Keratinocyte (primary cell): ENCODE measurements at regions not wholly inside any gene's neighbourhood (a gene's known extent, or its start where the extent isn't known, plus 50 kb on each side); places are given as distances from the start of the nearest gene placed in this dataset.

Experiments
- DNase-seq: peaks from one replicate; pipeline ENCODE4 v3.0.0-alpha.2; 2011; ENCODE audit warnings: low read depth, missing footprints, low spot score
- FAIRE-seq: peaks from 2 replicates; lab custom pipeline; 2011; peaks lifted over from hg19 to GRCh38; lab: Jason Lieb, UNC
- H2AFZ ChIP-seq: 2 replicates; pipeline ENCODE4 v1.6.0; 2012; ENCODE audit warnings: low read length, control low read depth, inconsistent platforms; ENCODE audit not compliant: control insufficient read depth
- H3K27ac ChIP-seq: 2 replicates; pipeline ENCODE4 v1.5.1; 2011; ENCODE audit warnings: low read length; ENCODE audit not compliant: control insufficient read depth, insufficient read depth
- H3K27me3 ChIP-seq: 3 replicates; pipeline ENCODE4 v1.6.0; 2011; ENCODE audit warnings: low read length; ENCODE audit not compliant: control insufficient read depth, insufficient read depth; ENCODE audit errors: extremely low read depth
- H3K36me3 ChIP-seq, 2 experiments: 2 replicates in 1 of 2; 3 replicates in 1 of 2; pipeline ENCODE4 v1.5.1; 2011; ENCODE audit warnings: low read length in 2 of 2, mild to moderate bottlenecking in 1 of 2; ENCODE audit not compliant: control insufficient read depth in 2 of 2, insufficient read depth in 2 of 2; ENCODE audit errors: extremely low read depth in 1 of 2
- H3K4me1 ChIP-seq: 3 replicates; pipeline ENCODE4 v1.5.1; 2011; ENCODE audit warnings: low read length; ENCODE audit not compliant: control insufficient read depth, insufficient read depth; ENCODE audit errors: extremely low read depth
- H3K4me2 ChIP-seq: 3 replicates; pipeline ENCODE4 v1.6.0; 2011; ENCODE audit warnings: low read depth, low read length; ENCODE audit not compliant: control insufficient read depth, insufficient read depth; ENCODE audit errors: extremely low read depth
- H3K4me3 ChIP-seq, 3 experiments: fragments of 200-600 bp in 1 of 3; sonication (generic) in 1 of 3; 2 replicates in 2 of 3; 3 replicates in 1 of 3; pipeline ENCODE4 v1.5.1; 2011 to 2016; ENCODE audit warnings: low read length in 3 of 3, mild to moderate bottlenecking in 3 of 3, control low read depth in 2 of 3, inconsistent platforms in 1 of 3, low read depth in 1 of 3, mixed read lengths in 1 of 3, mixed run types in 1 of 3, moderate library complexity in 1 of 3; ENCODE audit not compliant: control insufficient read depth in 2 of 3, insufficient read depth in 2 of 3; ENCODE audit errors: extremely low read depth in 1 of 3
- H3K79me2 ChIP-seq: 2 replicates; pipeline ENCODE4 v1.6.0; 2012; ENCODE audit warnings: low read length; ENCODE audit not compliant: control insufficient read depth, insufficient read depth
- H3K9ac ChIP-seq: 3 replicates; pipeline ENCODE4 v1.6.0; 2011; ENCODE audit warnings: low read length; ENCODE audit not compliant: control insufficient read depth, insufficient read depth; ENCODE audit errors: extremely low read depth
- H3K9me1 ChIP-seq: 3 replicates; pipeline ENCODE4 v1.6.0; 2011; ENCODE audit warnings: low read length; ENCODE audit not compliant: control insufficient read depth, insufficient read depth; ENCODE audit errors: extremely low read depth
- H3K9me3 ChIP-seq: 2 replicates; pipeline ENCODE4 v1.5.1; 2012; ENCODE audit warnings: low read depth, low read length; ENCODE audit not compliant: control insufficient read depth
- H4K20me1 ChIP-seq: 3 replicates; pipeline ENCODE4 v1.6.0; 2011; ENCODE audit warnings: low read length; ENCODE audit not compliant: control insufficient read depth, insufficient read depth; ENCODE audit errors: extremely low read depth
- EZH2 ChIP-seq: IDR thresholded peaks from one replicate; pipeline ENCODE4 v1.6.1; 2012; ENCODE audit warnings: inconsistent platforms, mild to moderate bottlenecking, low read length, moderate library complexity
- dilution Hi-C: fragments of 300-500 bp; cut with MboI; formaldehyde crosslinking; loops from one replicate; pipeline ENCODE4 v1.7.0; 2020; ENCODE audit warnings: low sequenced_read_pairs; ENCODE audit not compliant: extremely low pct_ligation_motif_present
- TF ChIP-seq, protein P1 (sequence below), 3 experiments: IDR thresholded peaks in 1 of 3; conservative IDR thresholded peaks in 1 of 3; optimal IDR thresholded peaks in 1 of 3; 2 replicates in 2 of 3; 3 replicates in 1 of 3; pipeline versions ENCODE3 to v1.5.1; 2011; ENCODE audit warnings: low read length in 3 of 3, mild to moderate bottlenecking in 3 of 3, moderate library complexity in 2 of 3, control low read depth in 1 of 3, inconsistent platforms in 1 of 3; ENCODE audit not compliant: insufficient read depth in 2 of 3; ENCODE audit errors: extremely low read depth in 1 of 3

DNA sequence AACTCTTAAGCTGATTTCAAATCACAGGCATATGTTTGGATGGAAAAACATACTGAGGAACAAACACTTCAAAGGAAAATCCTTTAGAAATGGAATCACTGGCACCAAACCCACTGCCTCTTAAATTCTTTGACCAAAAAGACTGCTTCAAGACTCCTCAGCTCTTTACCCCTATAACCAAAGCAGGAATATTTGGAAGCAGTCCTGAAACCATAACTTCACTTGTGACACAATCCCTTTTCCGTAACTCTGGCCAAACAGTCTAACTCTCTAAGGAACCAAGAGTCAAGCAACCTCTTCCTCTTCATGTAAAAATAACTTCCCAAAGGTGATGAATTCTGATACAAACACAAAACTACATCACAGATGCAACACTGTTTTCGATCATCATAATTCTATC is 104.3 kb downstream of the MTERF1 start:
- Histone ChIP-seq H4K20me1 (no peaks in the 10 kb centered on the region), H3K79me2 (no peaks in the 10 kb centered on the region), H3K4me1 (peaks cover 19% of the 10 kb centered on the region), H3K9me3 (no peaks in the 10 kb centered on the region), H3K9ac (no peak overlapping the region), H3K4me3 (no peak overlapping the region), H3K4me2 (no peak overlapping the region), H3K27me3 (no peaks in the 10 kb centered on the region), H3K9me1 (no peaks in the 10 kb centered on the region), H3K36me3 (no peaks in the 10 kb centered on the region), H2AFZ (no peak overlapping the region), H3K27ac (no peak overlapping the region)
- DNase-seq (no peak), FAIRE-seq (no peak)
- TF ChIP-seq, protein P1, sequence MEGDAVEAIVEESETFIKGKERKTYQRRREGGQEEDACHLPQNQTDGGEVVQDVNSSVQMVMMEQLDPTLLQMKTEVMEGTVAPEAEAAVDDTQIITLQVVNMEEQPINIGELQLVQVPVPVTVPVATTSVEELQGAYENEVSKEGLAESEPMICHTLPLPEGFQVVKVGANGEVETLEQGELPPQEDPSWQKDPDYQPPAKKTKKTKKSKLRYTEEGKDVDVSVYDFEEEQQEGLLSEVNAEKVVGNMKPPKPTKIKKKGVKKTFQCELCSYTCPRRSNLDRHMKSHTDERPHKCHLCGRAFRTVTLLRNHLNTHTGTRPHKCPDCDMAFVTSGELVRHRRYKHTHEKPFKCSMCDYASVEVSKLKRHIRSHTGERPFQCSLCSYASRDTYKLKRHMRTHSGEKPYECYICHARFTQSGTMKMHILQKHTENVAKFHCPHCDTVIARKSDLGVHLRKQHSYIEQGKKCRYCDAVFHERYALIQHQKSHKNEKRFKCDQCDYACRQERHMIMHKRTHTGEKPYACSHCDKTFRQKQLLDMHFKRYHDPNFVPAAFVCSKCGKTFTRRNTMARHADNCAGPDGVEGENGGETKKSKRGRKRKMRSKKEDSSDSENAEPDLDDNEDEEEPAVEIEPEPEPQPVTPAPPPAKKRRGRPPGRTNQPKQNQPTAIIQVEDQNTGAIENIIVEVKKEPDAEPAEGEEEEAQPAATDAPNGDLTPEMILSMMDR (optimal IDR thresholded peaks at IDR 0.05 in 1 of 3, IDR thresholded peaks at IDR 0.05 in 1 of 3, conservative IDR thresholded peaks at IDR 0.05 in 1 of 3; ENCODE audit: extremely low read depth in 1 of 3, insufficient read depth in 2 of 3, low read length in 3 of 3), result no peak
- no peak for TF ChIP-seq EZH2
- dilution Hi-C loops, result no loop called here

DNA sequence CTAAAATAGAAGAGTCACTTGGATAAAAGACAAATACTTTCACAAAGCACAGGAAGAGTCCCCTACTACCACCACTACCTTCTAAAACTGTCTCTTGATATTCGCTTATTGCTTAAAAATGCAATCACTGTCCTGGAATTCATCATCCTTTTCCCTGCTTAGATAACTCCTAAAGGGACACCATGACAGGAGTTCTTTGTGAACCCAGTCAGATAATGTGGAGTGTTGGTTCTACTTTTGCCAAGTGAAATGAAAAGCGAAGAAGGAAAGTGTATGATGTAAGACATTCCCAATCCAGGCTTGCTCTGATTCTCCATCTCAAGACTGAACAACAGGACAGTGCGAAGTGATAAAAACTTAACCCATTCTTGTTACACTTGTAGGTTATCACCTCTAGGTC is 103.0 kb downstream of the MTERF1 start:
- Histone ChIP-seq H3K27me3 (no peaks in the 10 kb centered on the region), H4K20me1 (no peaks in the 10 kb centered on the region), H3K4me2 (no peak overlapping the region), H3K9me3 (no peaks in the 10 kb centered on the region), H3K27ac (no peak overlapping the region), H3K36me3 (no peaks in the 10 kb centered on the region), H2AFZ (no peak overlapping the region), H3K4me3 (no peak overlapping the region), H3K9me1 (no peaks in the 10 kb centered on the region), H3K9ac (no peak overlapping the region), H3K79me2 (no peaks in the 10 kb centered on the region), H3K4me1 (peaks cover 6% of the 10 kb centered on the region)
- FAIRE-seq (no peak), DNase-seq (no peak)
- dilution Hi-C loops, result no loop called here
- no peak for TF ChIP-seq EZH2
- TF ChIP-seq, protein P1 (optimal IDR thresholded peaks at IDR 0.05 in 1 of 3, IDR thresholded peaks at IDR 0.05 in 1 of 3, conservative IDR thresholded peaks at IDR 0.05 in 1 of 3; ENCODE audit: extremely low read depth in 1 of 3, insufficient read depth in 2 of 3, low read length in 3 of 3), result no peak
